KMS-11 (cell line): ENCODE measurements at regions not wholly inside any gene's neighbourhood (a gene's known extent, or its start where the extent isn't known, plus 50 kb on each side); places are given as distances from the start of the nearest gene placed in this dataset.

Experiments
- H2AFZ ChIP-seq: fragments of 200-600 bp; sonication (generic); 2 replicates; pipeline ENCODE4 v1.6.1; 2016; ENCODE audit warnings: antibody characterized with exemption, mixed run types, low read depth
- H3K27ac ChIP-seq: fragments of 200-600 bp; sonication (generic); 2 replicates; pipeline ENCODE4 v1.6.1; 2016; ENCODE audit warnings: mild to moderate bottlenecking, mixed run types
- H3K27me3 ChIP-seq: fragments of 200-600 bp; sonication (generic); 2 replicates; pipeline ENCODE4 v1.6.1; 2017; ENCODE audit warnings: mild to moderate bottlenecking, low read depth, mixed run types, moderate library complexity; ENCODE audit not compliant: insufficient read depth
- H3K36me3 ChIP-seq: fragments of 200-600 bp; sonication (generic); 2 replicates; pipeline ENCODE4 v1.6.1; 2017; ENCODE audit warnings: mild to moderate bottlenecking, mixed run types; ENCODE audit not compliant: insufficient read depth
- H3K4me1 ChIP-seq: fragments of 200-600 bp; sonication (generic); 2 replicates; pipeline ENCODE4 v1.6.1; 2016; ENCODE audit warnings: mild to moderate bottlenecking, low read depth, mixed run types; ENCODE audit not compliant: poor library complexity, severe bottlenecking
- H3K4me2 ChIP-seq: fragments of 200-600 bp; sonication (generic); 2 replicates; pipeline ENCODE4 v1.7.0; 2016; ENCODE audit warnings: mild to moderate bottlenecking, mixed run types
- H3K4me3 ChIP-seq: fragments of 200-600 bp; sonication (generic); IDR thresholded peaks from 2 replicates; pipeline ENCODE4 v1.6.1; 2017; ENCODE audit warnings: low read depth, low read length, mixed read lengths; ENCODE audit not compliant: insufficient read depth
- H3K79me2 ChIP-seq: fragments of 200-600 bp; sonication (generic); 2 replicates; pipeline ENCODE4 v1.6.1; 2016; ENCODE audit warnings: low read depth, mixed run types; ENCODE audit not compliant: insufficient read depth
- H3K9ac ChIP-seq: fragments of 200-600 bp; sonication (generic); 2 replicates; pipeline ENCODE4 v1.6.1; 2016; ENCODE audit warnings: mild to moderate bottlenecking, mixed run types
- H4K20me1 ChIP-seq: fragments of 200-600 bp; sonication (generic); 2 replicates; pipeline ENCODE4 v1.6.1; 2016; ENCODE audit warnings: mild to moderate bottlenecking, mixed run types; ENCODE audit not compliant: insufficient read depth
- TF ChIP-seq, protein P1 (sequence below): fragments of 200-600 bp; sonication (generic); conservative IDR thresholded peaks from 2 replicates; pipeline ENCODE4 v1.6.1; 2017; ENCODE audit warnings: low read depth, mild to moderate bottlenecking, antibody characterized with exemption, low read length, moderate library complexity, mixed read lengths

DNA sequence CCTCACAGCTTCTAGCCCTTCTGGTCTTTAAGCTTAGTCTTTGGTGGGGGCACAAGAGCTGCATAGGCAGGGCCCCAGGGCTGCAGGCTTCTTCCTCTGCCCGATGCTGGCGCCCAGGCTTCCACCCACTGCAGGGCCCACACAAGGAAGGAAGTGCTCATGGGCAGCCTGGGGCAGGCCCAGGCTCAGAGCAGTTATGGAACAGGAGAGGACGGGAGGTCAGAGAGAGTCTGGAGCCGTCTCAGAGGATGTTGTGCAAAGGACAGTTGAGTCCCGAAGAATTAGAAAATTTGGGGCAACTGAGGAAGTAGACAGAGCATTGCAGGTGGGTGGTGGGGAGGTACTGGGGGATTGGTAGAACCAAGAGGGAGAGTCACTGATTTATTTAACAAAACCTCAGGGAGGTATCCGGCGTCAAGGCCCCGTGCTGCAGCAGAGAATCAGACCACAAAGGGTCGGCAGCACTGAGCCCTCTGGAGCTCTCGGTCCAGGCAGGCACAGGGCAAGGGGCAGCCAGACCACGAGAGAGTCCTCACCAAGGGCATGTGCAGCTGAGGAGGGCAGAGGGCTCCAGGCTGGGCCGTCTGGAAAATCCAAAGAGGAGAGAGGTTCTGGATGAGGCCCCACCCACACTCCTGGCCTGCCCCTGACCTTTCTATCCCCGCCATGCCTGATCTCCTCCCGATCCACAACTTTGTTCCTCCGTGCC lies 110.8 kb upstream of the GLI2 start:
- TF ChIP-seq, protein P1, sequence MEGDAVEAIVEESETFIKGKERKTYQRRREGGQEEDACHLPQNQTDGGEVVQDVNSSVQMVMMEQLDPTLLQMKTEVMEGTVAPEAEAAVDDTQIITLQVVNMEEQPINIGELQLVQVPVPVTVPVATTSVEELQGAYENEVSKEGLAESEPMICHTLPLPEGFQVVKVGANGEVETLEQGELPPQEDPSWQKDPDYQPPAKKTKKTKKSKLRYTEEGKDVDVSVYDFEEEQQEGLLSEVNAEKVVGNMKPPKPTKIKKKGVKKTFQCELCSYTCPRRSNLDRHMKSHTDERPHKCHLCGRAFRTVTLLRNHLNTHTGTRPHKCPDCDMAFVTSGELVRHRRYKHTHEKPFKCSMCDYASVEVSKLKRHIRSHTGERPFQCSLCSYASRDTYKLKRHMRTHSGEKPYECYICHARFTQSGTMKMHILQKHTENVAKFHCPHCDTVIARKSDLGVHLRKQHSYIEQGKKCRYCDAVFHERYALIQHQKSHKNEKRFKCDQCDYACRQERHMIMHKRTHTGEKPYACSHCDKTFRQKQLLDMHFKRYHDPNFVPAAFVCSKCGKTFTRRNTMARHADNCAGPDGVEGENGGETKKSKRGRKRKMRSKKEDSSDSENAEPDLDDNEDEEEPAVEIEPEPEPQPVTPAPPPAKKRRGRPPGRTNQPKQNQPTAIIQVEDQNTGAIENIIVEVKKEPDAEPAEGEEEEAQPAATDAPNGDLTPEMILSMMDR = no peak
- H4K20me1 ChIP-seq = no peaks in the 10 kb centered on the region
- no peak overlapping the region for H2AFZ ChIP-seq

DNA sequence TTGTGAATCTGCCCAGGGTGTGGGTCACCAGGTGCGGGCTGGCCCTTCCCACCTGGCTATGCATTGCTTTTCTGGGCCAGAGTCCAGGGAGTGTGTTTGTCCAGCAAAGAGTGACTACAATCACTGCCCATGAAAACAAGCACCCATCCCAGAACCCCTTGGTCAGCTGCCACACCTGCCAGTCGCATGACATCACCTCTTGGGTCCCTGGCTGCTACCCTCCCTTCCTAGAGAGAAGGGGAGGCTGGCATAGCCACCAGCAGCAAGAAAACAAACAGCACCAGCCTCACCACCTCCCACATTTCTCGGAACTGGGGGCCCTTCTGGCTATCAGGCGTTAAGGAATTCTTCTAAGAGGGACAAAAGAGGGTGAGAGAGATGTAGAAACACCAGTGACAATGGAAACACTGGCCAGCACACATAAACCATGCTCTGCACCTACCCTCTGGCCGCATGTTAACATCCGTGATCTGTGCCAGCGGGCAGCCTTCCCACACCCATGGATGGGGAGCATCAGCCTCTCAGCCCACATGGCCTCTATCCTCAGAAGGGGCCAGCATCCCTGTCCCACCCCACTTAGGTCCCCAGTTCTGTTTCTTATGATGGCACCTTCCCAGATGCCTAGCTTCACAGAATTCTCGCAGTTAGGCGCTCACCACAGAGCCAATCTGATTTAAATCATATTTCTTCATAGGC lies 109.7 kb upstream of the GLI2 start:
- no peaks in the 10 kb centered on the region for H3K36me3 ChIP-seq
- no peaks in the 10 kb centered on the region for H3K79me2 ChIP-seq
- H3K4me3 ChIP-seq = no peak overlapping the region
- no peak overlapping the region for H3K4me2 ChIP-seq
- H3K27ac ChIP-seq = no peak overlapping the region
- no peaks in the 10 kb centered on the region for H3K4me1 ChIP-seq
- H3K27me3 ChIP-seq = no peaks in the 10 kb centered on the region
- TF ChIP-seq, protein P1 = no peak
- no peak overlapping the region for H2AFZ ChIP-seq
- no peak overlapping the region for H3K9ac ChIP-seq
- no peaks in the 10 kb centered on the region for H4K20me1 ChIP-seq

More for the DNA sequence above, 110.8 kb upstream of the GLI2 start:
- no peaks in the 10 kb centered on the region for H3K27me3 ChIP-seq
- H3K79me2 ChIP-seq = no peaks in the 10 kb centered on the region
- no peak overlapping the region for H3K27ac ChIP-seq
- H3K4me3 ChIP-seq = no peak overlapping the region
- no peak overlapping the region for H3K9ac ChIP-seq
- H3K4me2 ChIP-seq = no peak overlapping the region
- no peaks in the 10 kb centered on the region for H3K36me3 ChIP-seq
- no peaks in the 10 kb centered on the region for H3K4me1 ChIP-seq

DNA sequence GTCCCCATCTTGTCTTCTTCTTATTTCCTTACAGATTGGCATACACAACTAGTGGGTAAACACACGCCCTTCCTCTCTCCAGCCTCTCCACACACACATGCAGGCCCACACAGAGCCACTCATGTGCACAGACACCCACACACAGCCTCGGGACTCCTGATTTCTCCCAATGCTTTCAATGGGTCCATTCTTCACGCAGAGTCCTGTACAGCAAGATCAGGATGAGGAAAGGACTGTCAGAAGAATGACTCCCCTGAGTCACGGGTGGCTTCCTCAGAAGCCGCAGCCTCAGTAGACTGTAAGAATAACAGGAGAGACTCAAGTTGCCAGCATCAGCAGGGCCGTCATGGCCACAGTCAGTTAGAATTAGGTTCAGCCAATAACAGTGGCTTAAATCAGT lies 109.1 kb upstream of the GLI2 start:
- H3K4me3 ChIP-seq = no peak overlapping the region
- TF ChIP-seq, protein P1 = no peak
- no peak overlapping the region for H3K27ac ChIP-seq
- no peak overlapping the region for H3K4me2 ChIP-seq
- no peaks in the 10 kb centered on the region for H3K4me1 ChIP-seq
- no peak overlapping the region for H3K9ac ChIP-seq
- no peaks in the 10 kb centered on the region for H3K36me3 ChIP-seq
- no peaks in the 10 kb centered on the region for H3K79me2 ChIP-seq
- no peaks in the 10 kb centered on the region for H3K27me3 ChIP-seq
- no peak overlapping the region for H2AFZ ChIP-seq
- no peaks in the 10 kb centered on the region for H4K20me1 ChIP-seq

DNA sequence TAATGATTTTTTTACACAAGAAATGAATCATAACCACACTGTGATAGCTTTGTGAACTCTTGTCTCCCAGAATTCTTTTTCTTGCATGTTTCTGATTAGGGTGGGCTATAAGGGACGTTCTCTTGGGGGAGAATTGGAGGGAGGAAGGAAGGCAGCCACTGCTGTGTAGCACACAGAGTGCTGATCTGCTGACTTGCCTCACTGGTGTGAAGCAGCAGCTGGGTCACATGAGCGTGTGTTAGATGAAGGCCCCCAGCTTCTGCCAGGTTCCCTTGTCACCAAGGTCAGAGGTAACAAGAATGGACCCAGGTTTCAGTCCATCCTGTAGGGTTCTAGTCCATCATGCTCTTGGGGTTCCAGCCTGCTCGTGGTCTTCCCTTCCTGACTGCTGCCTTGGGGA lies 107.4 kb upstream of the GLI2 start:
- TF ChIP-seq, protein P1 = no peak
- Histone ChIP-seq H3K4me1 (no peaks in the 10 kb centered on the region), H3K27me3 (no peaks in the 10 kb centered on the region), H3K79me2 (no peaks in the 10 kb centered on the region), H3K27ac (no peak overlapping the region), H3K9ac (no peak overlapping the region), H4K20me1 (no peaks in the 10 kb centered on the region), H2AFZ (no peak overlapping the region), H3K4me3 (no peak overlapping the region), H3K4me2 (no peak overlapping the region), H3K36me3 (no peaks in the 10 kb centered on the region)
